MM.1S (cell line): ENCODE measurements at regions not wholly inside any gene's neighbourhood (a gene's known extent, or its start where the extent isn't known, plus 50 kb on each side); places are given as distances from the start of the nearest gene placed in this dataset.

ENCODE experiments used
- CTCF ChIP-seq: fragments of 300-600 bp; sonication (generic); IDR thresholded peaks from 2 replicates; pipeline ENCODE4 v1.5.1; 2016; ENCODE audit warnings: antibody characterized with exemption, low read length, mixed read lengths
- EZH2 ChIP-seq: fragments of 300-600 bp; sonication (generic); optimal IDR thresholded peaks from 2 replicates; pipeline ENCODE3; 2017; ENCODE audit warnings: low read depth, mild to moderate bottlenecking, antibody characterized with exemption, low read length, mixed read lengths
- EZH2phosphoT487 ChIP-seq: fragments of 300-600 bp; sonication (generic); IDR thresholded peaks from 2 replicates; pipeline ENCODE4 v1.6.1; 2018; ENCODE audit warnings: antibody characterized with exemption, low read length

- TF ChIP-seq CTCF (no peak), EZH2 (no peak), EZH2phosphoT487 (no peak)
Measured at GRCh38 chr4:147085781-147086180, 140.1 kb upstream of the TTC29 start.
